Nephron progenitor cell (in vitro differentiated cells): ENCODE measurements at regions not wholly inside any gene's neighbourhood (a gene's known extent, or its start where the extent isn't known, plus 50 kb on each side); places are given as distances from the start of the nearest gene placed in this dataset.

Source experiments
- DNase-seq: peaks from one replicate; pipeline ENCODE4 v3.0.0; 2021
- H3K27ac Mint-ChIP-seq: 2 replicates; pipeline ENCODE4 v1.8.0; 2021; ENCODE audit warnings: mild to moderate bottlenecking, moderate library complexity, mixed read lengths
- H3K27me3 Mint-ChIP-seq: 2 replicates; pipeline ENCODE4 v1.8.0; 2021; ENCODE audit warnings: mild to moderate bottlenecking, low read depth, mixed read lengths; ENCODE audit not compliant: poor library complexity
- H3K36me3 Mint-ChIP-seq: 2 replicates; pipeline ENCODE4 v1.8.0; 2021; ENCODE audit warnings: low read depth, mixed read lengths
- H3K4me1 Mint-ChIP-seq: 2 replicates; pipeline ENCODE4 v1.8.0; 2021; ENCODE audit warnings: mixed read lengths
- H3K4me3 Mint-ChIP-seq: 2 replicates; pipeline ENCODE4 v1.8.0; 2021; ENCODE audit warnings: mild to moderate bottlenecking, moderate library complexity, mixed read lengths
- H3K9me3 Mint-ChIP-seq: 2 replicates; pipeline ENCODE4 v1.8.0; 2021; ENCODE audit warnings: mild to moderate bottlenecking, moderate library complexity, mixed read lengths
- CTCF ChIP-seq: fragments of 200-600 bp; sonication (generic); IDR thresholded peaks from 2 replicates; pipeline ENCODE4 v1.5.0; 2021; ENCODE audit warnings: antibody characterized with exemption

DNA sequence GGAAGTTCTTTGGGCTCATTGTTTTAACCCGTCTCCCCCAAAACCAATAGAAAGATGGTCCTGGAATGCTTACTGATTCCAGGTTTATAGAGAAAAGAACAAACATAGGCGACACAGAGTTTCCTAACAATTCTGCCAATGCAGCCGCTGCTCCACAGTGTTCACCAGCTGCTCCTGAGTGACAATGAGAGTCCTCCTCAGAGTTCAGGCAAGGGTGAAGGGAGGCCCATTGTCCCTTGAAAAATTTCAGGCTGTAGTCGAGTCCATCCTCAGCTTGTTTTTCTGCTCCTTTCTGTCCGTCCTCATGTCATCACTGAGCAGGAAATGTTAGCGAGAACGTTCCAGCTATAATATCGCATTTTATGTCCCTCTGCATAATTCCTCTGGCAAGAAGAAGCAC lies 537.6 kb downstream of the TCERG1L start:
- TF ChIP-seq CTCF, result no peak
- Mint-ChIP-seq H3K27ac (no peak overlapping the region), H3K9me3 (peaks cover 13% of the 10 kb centered on the region), H3K4me3 (no peak overlapping the region), H3K27me3 (peaks cover 25% of the 10 kb centered on the region), H3K4me1 (no peaks in the 10 kb centered on the region), H3K36me3 (no peaks in the 10 kb centered on the region)
- no peak for DNase-seq

GRCh38 chr10:130774871-130775270 lies 536.6 kb downstream of the TCERG1L start:
- no peak overlapping the region for H3K27ac Mint-ChIP-seq
- H3K4me1 Mint-ChIP-seq, result no peaks in the 10 kb centered on the region
- H3K9me3 Mint-ChIP-seq, result peaks cover 5% of the 10 kb centered on the region
- DNase-seq, result no peak
- H3K4me3 Mint-ChIP-seq, result no peak overlapping the region
- no peaks in the 10 kb centered on the region for H3K36me3 Mint-ChIP-seq
- no peak for TF ChIP-seq CTCF
- H3K27me3 Mint-ChIP-seq, result peaks cover 22% of the 10 kb centered on the region

DNA sequence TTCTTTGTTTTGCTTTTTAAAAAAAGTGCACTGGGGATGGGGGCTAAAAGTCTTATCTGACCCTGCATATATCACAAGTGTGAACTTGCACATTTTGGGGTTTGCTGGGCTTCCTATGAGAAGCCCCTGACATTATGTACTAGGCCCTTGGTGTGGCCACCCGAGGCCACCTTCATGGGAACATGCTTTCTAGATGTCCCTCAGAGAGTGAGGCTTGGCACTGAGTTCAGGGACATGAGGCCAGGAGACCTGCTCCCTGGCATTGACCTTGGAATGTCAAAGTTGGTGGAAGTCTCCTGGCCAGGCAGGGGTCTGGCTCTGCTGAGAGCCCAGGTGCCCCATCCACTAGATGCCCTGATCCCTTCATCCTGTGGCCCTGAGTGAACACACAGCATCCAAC lies 536.2 kb downstream of the TCERG1L start:
- no peak overlapping the region for H3K4me3 Mint-ChIP-seq
- no peaks in the 10 kb centered on the region for H3K36me3 Mint-ChIP-seq

GRCh38 chr10:130776724-130777123 lies 534.8 kb downstream of the TCERG1L start:
- no peak for TF ChIP-seq CTCF
- Mint-ChIP-seq H3K36me3 (no peaks in the 10 kb centered on the region), H3K27ac (no peak overlapping the region), H3K4me1 (peaks cover 4% of the 10 kb centered on the region), H3K9me3 (no peaks in the 10 kb centered on the region), H3K4me3 (no peak overlapping the region), H3K27me3 (peaks cover 19% of the 10 kb centered on the region)
- DNase-seq, result no peak

More for the DNA sequence above, 536.2 kb downstream of the TCERG1L start:
- peaks cover 20% of the 10 kb centered on the region for H3K27me3 Mint-ChIP-seq
- no peak overlapping the region for H3K27ac Mint-ChIP-seq
- no peak for DNase-seq
- TF ChIP-seq CTCF, result no peak
- H3K4me1 Mint-ChIP-seq, result no peaks in the 10 kb centered on the region
- peaks cover 3% of the 10 kb centered on the region for H3K9me3 Mint-ChIP-seq

GRCh38 chr10:130777507-130778165 lies 533.9 kb downstream of the TCERG1L start:
- Mint-ChIP-seq H3K4me1 (peaks cover 4% of the 10 kb centered on the region), H3K9me3 (no peaks in the 10 kb centered on the region), H3K27ac (no peak overlapping the region), H3K36me3 (no peaks in the 10 kb centered on the region), H3K27me3 (peaks cover 18% of the 10 kb centered on the region), H3K4me3 (no peak overlapping the region)
- DNase-seq, result no peak
- no peak for TF ChIP-seq CTCF

DNA sequence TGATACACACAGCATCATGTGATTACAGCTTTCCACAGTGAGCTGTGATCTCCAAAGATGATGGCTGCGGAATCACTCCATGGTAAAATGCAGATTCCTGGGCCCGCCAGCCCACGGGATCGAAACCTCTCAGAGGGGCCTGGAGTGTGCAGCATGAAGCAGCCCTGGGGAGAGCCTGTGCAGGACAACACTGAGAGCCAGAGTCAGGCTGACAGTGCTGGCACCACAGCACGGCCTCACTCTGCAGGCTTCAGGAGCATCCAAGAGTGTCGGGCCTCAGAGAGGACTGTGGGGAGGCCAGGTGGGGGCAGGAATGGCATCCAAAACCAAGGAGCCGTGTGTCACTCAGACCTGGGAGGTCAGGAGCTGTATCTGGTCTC lies 533.4 kb downstream of the TCERG1L start:
- no peaks in the 10 kb centered on the region for H3K9me3 Mint-ChIP-seq
- TF ChIP-seq CTCF, result no peak
- H3K36me3 Mint-ChIP-seq, result no peaks in the 10 kb centered on the region
- peaks cover 4% of the 10 kb centered on the region for H3K4me1 Mint-ChIP-seq
- DNase-seq, result no peak
- H3K4me3 Mint-ChIP-seq, result no peak overlapping the region
- no peak overlapping the region for H3K27ac Mint-ChIP-seq
- H3K27me3 Mint-ChIP-seq, result peaks cover 21% of the 10 kb centered on the region
